ENCODE measurements at regions not wholly inside any gene's neighbourhood (a gene's known extent, or its start where the extent isn't known, plus 50 kb on each side); places are given as distances from the start of the nearest gene placed in this dataset.

DNA sequence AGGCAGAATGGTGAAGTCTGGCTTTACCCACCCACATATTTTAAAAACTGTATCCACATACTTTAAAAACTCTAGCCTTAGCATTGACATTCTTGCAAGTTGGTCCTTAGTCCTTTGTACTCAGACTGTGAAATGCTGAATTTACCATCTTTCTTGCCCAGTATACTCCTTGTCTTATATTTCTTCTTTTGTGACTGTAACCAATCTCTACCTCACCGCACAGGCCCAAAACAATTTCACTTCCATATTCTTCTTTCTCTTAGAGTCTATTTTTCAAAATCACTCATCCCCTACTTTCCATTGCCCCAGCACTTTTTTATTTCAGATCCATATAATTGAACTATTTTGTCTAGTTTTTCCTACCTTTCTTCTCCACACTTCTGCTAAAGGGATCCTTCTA lies 892.4 kb upstream of the B3GALT2 start:
- TF ChIP-seq REST (IDR thresholded peaks at IDR 0.05; ENCODE audit: insufficient read depth in 1 of 2, low read depth in 2 of 2, low read length in 2 of 2) (no peak), TAF1 (IDR thresholded peaks at IDR 0.05; ENCODE audit: borderline replicate concordance, insufficient read depth, low read length) (no peak), SIN3A (IDR thresholded peaks at IDR 0.05; ENCODE audit: borderline replicate concordance, insufficient read depth, low read length) (no peak)
